HG03469 (cell line): ENCODE measurements at regions not wholly inside any gene's neighbourhood (a gene's known extent, or its start where the extent isn't known, plus 50 kb on each side); places are given as distances from the start of the nearest gene placed in this dataset.
"Not testable (repeated sequence)": the region's sequence is repeated elsewhere in the genome, so short reads cannot be mapped to it uniquely, and the experiment has no call there.

ENCODE experiments used
- ATAC-seq: cut with Tn5 transposase; IDR thresholded peaks from one replicate; pipeline ENCODE4 v1.9.1; 2021; ENCODE audit warnings: mild to moderate bottlenecking, moderate library complexity, moderate number of reproducible peaks; ENCODE audit not compliant: unreplicated experiment

DNA sequence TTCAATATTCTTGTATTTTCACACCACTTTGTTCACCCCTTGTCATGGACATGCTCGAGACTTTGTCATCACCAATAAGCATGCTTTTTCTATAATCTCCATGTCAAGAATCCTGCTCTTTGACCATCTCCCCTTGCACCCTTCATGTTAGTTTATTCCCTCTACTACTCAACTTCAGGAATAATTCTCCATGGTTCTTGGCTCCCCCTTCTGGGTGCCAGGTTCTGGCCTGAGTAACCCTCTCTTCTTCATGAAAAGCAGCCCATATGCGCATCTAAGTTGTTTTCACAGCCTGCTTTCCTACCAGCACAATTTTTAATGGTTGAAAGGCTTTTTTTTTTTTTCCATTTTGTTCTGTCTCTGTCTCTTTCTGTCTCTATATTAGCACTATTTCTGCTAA, 160.7 kb downstream of the LEPR start:
- no peak for ATAC-seq

DNA sequence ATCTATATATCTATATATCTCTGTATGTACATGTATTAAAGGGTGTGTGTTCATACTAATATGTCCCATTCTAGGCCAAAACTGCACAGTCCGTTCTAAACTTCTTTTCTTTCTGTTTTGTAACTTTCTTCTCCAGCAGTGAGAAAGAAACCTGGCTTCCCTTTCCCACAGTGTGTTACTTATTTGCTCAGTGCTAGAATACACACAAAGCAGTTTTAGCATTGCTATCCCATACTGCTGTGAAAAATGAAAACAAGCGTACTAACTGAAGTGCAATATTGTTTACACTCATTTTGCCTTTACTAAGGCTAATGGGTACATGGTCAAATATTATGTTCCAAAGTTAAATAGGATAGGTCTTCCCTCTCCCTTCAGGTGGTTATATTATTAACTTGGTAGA, 163.9 kb downstream of the LEPR start:
- ATAC-seq = no peak

- no peak for ATAC-seq
These were observed 169.8 kb downstream of the LEPR start for GRCh38 chr1:65590279-65590678.

DNA sequence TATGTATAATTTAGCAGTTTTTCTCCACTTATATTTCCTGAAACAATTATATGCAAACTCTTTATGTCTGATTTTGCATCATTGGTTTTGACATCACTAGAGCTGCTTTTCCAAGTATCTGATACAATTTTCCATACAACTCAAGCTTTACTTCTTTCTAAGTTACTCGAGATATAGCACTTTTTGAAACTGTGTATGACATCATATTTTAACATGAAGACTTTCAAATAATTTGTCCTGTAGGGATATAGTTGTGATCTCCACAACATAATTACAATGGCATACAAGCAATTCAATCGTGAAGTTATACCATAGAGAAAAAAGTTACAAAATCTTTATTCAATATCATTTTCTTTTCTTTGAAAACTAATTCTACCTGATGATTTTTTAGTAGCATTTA, 173.0 kb downstream of the LEPR start:
- ATAC-seq = no peak

DNA sequence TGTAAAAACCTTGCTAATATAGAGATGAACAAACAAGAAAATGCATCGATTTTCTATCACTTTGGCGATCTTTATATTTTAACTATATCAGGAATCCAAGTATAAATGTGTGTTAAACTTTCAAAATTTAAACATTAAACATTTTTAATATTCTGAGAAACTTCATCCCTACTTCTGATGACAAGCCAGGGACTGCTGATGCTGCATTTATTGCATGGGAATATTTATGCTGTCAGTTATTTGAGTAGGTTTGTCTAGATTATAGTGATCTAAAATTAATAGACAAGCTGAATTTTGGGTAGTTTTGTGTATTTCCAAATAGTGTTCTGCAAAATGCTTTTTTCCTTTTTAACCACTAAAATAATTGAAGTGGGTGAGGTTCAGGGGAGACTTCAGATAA, 175.3 kb downstream of the LEPR start:
- no peak for ATAC-seq

DNA sequence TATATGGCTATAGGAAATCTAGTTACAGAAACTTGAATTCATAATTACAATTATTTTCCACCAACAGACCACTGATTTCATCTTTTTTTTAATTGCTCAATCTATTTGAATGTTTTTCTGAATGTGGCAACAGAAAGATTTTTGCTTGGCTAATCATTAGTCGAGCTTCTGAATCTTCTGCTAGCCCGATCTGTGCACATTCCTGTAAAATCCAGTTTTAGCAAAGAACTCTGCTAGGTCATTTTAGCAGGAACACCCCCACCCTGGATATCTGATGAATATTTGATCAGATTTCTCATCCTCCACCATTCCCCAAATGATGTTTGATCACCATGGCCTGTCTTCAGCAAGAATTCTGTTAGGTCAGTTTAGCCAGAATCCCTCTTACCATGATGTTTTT, 176.3 kb downstream of the LEPR start:
- ATAC-seq = no peak

GRCh38 chr1:65605621-65606020, 185.2 kb downstream of the LEPR start:
- no peak for ATAC-seq

DNA sequence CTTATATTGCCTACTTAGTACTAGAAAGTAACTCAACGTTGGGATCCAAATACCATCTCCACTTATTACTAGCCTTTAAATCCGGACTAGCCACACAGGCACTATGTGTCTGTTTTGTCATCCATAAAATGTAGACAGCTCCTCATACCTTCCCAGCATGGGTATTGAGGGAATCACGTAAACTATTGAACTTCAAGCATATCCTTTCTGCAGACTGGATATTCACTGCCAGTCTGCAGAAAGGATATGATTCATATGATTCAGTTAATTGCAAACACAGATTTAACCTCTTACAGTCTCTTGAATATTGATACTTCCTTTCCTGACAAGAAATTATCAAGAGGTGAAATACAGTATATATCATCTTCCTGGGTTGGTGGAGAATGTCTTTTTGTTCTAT, 186.0 kb downstream of the LEPR start:
- ATAC-seq = no peak

GRCh38 chr1:65613884-65614283, 178.8 kb upstream of the PDE4B start:
- no peak for ATAC-seq

- no peak for ATAC-seq
These were observed 176.8 kb upstream of the PDE4B start for GRCh38 chr1:65615859-65616258.

DNA sequence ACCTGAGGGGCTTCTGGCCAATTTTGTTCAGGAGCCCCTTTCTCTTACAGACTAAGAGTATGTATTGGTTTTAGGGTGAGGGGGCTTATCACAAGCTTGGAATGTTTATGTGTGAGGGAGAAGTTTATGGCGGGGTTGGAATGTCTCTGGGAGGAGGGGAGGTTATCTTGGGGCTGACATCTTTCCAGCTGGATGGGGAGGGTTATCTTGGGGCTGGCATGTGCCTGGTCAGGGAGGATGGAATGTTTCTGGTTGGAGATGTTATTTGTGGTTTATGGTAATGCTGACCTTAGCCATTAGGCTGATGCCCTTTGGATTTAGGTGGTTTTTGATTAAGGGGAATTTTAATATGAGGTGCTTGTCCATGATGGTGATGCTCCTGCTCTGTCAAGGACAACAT, 171.0 kb upstream of the PDE4B start:
- not testable (repeated sequence) for ATAC-seq

DNA sequence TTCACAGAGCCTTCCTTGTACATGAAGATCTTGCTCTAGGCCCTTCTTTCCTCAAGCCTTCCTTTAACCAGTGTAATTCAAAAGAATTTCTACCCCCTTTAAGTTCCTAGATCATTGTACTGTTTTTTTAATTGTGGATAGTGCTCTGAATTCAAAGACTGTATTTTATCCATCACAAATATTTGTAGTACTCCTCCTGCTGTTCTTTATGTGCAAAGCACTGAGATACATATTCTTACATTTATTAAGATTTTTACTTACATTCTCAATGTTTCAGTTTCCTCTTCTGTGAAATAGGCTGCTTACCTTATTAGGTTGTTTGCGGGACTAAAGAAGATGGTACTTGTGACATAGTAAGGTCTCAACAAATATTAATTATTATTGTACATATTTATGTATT, 168.8 kb upstream of the PDE4B start:
- no peak for ATAC-seq

DNA sequence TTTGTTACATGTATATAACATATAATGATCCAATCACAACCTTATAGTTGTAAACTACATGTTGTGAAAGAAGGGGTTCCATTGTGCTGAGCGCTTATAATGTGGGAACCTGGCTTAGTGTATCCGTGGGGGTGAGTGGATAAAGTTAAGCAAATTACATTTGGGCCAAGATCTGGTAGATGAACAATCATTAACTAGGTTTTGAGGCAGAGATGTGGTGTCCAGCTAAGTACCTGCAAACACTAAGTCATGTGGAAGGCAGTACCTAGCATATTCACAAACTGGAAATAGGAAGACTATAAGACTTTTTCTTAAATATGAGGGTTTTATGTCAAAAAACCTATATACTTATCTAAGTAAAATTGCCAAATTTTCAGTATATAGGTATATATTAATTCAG, 167.2 kb upstream of the PDE4B start:
- ATAC-seq = no peak

GRCh38 chr1:65626003-65626402, 166.7 kb upstream of the PDE4B start:
- ATAC-seq = no peak

DNA sequence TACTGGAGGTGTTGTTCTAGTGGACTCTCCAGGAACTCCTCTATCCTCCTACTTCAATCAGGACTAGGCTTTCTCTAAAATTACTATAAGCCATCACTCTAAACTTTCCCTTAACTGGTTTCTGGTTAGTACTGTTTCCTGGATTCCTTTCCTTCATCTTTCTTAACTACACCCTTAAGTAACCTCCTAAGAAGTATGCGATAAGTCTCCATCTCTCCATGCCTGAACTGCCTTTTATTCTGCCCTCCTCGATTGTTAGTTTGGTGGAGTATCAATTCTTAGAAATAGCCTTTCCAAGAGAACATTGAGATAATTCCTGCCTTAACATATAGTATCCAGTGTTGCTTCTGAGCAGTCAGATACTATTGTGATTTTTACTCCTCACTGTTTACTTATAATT, 162.9 kb upstream of the PDE4B start:
- ATAC-seq = no peak

DNA sequence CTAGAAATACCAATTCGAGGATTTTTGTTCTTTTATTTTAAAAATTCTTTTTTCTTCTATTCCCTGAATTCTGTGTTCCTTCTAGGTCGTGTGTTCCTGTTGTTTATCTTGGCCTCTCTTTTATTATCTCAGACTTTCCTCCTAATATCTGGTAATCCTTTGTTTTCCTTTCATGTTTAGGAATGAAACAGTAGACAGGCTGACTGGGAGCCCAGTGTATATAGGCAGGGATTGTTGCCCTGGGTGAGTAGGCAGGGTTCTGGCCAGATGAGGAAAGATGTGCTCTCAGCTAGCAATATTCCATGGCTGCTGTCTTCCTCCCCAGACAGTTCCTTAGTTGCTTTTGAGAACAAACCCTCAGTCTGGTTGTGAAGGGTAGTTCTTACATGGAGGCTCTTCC, 161.8 kb upstream of the PDE4B start:
- no peak for ATAC-seq

DNA sequence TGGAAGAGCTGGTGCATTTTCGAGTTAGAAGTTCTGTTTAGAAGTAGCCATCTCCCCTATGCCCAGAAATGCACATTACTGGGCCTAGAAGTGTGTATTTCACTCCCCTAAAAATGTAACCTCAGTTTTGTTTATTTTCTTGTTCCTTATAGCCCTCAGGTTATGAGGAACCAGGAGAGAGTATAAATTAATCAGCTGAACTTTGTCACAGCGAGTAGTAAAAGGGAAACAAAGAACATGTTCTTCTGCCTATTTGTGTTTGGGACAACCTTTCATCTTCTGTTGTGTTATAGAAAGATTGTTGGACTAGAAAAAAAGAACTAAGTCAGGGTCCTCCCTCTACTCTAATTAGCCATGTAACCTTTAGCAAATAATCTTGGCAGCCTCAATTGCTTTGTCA, 160.5 kb upstream of the PDE4B start:
- no peak for ATAC-seq

DNA sequence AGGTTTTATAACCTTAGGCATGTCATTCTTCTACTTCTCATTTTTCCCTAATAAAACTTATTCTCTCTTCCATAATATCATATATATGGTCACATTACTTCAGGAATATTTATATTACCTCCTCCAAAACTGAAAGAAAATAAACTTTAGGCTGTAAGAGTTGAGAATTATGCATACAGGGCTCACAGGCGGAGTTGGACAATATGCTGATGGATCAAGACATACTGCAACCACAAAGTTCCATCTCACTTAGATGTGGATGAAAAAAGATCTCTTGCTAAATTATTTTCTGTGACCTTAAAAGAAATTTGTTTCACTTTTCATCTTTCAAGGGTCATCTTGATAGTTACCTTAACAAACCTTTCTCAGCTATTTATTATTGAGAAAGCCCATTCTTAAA, 152.6 kb upstream of the PDE4B start:
- no peak for ATAC-seq

GRCh38 chr1:65649185-65649584, 143.5 kb upstream of the PDE4B start:
- not testable (repeated sequence) for ATAC-seq

DNA sequence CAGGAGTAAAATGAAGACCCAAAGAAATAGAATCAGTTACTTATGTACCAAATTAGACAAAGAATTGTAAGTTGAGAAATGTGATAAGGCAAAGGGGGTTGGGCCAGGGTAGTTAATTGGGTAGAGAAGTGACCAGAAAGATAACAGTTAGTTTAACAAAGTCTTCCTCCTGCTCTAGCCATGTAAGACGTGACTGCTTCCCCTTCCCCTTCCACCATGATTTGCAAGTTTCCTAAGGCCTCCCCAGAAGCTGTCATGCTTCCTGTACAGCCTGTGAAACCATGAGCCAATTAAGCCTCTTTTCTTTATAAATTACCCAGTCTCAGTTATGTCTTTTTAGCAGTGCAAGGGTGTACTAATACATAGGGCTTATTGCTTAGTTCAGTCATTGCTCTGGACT, 142.0 kb upstream of the PDE4B start:
- ATAC-seq = no peak

DNA sequence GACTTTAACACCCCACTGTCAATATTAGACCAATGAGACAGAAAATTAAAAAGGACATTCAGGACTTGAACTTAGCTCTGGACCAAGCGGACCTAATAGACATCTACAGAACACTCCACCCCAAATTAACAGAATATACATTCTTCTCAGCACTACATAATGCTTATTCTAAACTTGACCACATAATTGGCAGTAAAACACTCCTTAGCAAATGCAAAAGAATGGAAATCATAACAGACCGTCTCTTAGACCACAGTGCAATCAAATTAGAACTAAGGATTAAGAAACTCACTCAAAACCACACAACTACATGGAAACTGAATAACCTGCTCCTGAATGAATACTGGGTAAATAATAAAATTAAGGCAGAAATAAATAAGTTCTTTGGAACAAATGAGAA, 138.2 kb upstream of the PDE4B start:
- ATAC-seq = not testable (repeated sequence)

GRCh38 chr1:65657609-65658008, 135.1 kb upstream of the PDE4B start:
- ATAC-seq = not testable (repeated sequence)

DNA sequence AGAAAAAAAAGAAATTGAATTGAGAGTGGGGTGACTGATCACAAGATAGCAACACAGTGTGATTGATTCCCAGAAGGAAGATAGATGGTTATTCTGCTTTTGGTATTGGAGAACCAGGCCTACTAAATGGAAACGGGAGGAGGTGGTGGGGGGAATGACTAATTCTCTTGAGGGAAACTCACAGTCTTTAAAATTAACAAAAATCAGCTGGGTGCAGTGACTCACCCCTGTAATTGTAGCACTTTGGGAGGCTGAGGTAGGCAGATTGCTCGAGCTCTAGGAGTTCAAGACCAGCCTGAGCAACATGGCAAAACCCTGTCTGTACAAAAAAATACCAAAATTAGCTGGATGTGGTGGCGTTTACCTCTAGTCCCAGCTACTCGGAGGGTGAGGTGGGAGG, 134.6 kb upstream of the PDE4B start:
- ATAC-seq = no peak

DNA sequence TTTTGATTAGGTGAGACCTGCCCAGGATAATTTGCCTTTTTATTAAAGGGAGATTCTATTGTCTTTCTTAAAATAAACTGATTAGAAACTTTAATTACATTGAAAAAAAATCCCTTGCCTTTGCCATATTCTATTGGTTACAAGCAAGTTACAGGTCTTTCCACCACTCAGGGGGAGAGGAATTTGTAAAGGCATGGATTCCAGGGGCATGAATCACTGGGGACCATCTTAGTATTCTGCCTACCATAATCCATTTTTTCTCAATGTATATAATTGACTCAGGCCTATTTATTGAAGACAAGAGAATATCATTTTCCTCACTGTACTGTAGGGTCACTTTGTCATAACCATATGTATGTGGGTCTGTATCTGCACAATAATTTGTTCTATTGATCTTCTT, 124.3 kb upstream of the PDE4B start:
- no peak for ATAC-seq
